ENCODE measurements at regions not wholly inside any gene's neighbourhood (a gene's known extent, or its start where the extent isn't known, plus 50 kb on each side); places are given as distances from the start of the nearest gene placed in this dataset.

- TF ChIP-seq, protein P1, sequence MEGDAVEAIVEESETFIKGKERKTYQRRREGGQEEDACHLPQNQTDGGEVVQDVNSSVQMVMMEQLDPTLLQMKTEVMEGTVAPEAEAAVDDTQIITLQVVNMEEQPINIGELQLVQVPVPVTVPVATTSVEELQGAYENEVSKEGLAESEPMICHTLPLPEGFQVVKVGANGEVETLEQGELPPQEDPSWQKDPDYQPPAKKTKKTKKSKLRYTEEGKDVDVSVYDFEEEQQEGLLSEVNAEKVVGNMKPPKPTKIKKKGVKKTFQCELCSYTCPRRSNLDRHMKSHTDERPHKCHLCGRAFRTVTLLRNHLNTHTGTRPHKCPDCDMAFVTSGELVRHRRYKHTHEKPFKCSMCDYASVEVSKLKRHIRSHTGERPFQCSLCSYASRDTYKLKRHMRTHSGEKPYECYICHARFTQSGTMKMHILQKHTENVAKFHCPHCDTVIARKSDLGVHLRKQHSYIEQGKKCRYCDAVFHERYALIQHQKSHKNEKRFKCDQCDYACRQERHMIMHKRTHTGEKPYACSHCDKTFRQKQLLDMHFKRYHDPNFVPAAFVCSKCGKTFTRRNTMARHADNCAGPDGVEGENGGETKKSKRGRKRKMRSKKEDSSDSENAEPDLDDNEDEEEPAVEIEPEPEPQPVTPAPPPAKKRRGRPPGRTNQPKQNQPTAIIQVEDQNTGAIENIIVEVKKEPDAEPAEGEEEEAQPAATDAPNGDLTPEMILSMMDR (IDR thresholded peaks at IDR 0.05; ENCODE audit: poor library complexity, severe bottlenecking): no peak
- Histone ChIP-seq H3K27ac (ENCODE audit: poor library complexity, severe bottlenecking) (no peak overlapping the region), H3K27me3 (ENCODE audit: insufficient read depth, poor library complexity, severe bottlenecking) (peaks cover 24% of the 10 kb centered on the region), H3K4me1 (ENCODE audit: insufficient read depth, poor library complexity, severe bottlenecking) (no peaks in the 10 kb centered on the region), H3K9me3 (ENCODE audit: severe bottlenecking) (no peaks in the 10 kb centered on the region), H3K4me3 (ENCODE audit: severe bottlenecking) (no peak overlapping the region), H3K36me3 (ENCODE audit: low read depth) (no peaks in the 10 kb centered on the region)
- no peak for DNase-seq (ENCODE audit: low spot score)
- peak; percentile 89 for ATAC-seq (ENCODE audit: low read depth)
Measured at GRCh38 chr14:94867946-94868771, 98.2 kb upstream of the GSC start.

DNA sequence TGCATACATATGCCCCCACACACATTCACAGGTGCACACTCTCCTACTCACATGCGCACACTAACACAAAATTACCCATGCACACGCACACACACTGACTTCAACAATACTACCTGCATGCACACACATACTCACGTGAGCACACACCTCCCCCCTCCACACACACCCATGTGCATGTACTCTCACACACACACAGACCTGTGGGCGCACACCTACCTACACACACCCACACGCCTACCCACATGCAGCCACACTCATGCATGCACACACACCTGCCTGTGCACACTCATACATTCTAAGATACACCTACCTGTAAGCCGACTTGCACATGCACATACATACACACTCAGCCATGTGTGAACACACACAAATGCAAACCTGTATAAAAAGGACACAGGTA is 97.3 kb upstream of the GSC start:
- H3K27ac ChIP-seq (ENCODE audit: poor library complexity, severe bottlenecking): no peak overlapping the region
- no peaks in the 10 kb centered on the region for H3K36me3 ChIP-seq (ENCODE audit: low read depth)
- no peak overlapping the region for H3K4me3 ChIP-seq (ENCODE audit: severe bottlenecking)
- ATAC-seq (ENCODE audit: low read depth) (no peak), DNase-seq (ENCODE audit: low spot score) (no peak)
- H3K4me1 ChIP-seq (ENCODE audit: insufficient read depth, poor library complexity, severe bottlenecking): no peaks in the 10 kb centered on the region
- TF ChIP-seq, protein P1 (IDR thresholded peaks at IDR 0.05; ENCODE audit: poor library complexity, severe bottlenecking): no peak
- H3K9me3 ChIP-seq (ENCODE audit: severe bottlenecking): no peaks in the 10 kb centered on the region
- peaks cover 16% of the 10 kb centered on the region for H3K27me3 ChIP-seq (ENCODE audit: insufficient read depth, poor library complexity, severe bottlenecking)

GRCh38 chr14:94864387-94865195 is 94.7 kb upstream of the GSC start:
- TF ChIP-seq, protein P1 (IDR thresholded peaks at IDR 0.05; ENCODE audit: poor library complexity, severe bottlenecking): no peak

DNA sequence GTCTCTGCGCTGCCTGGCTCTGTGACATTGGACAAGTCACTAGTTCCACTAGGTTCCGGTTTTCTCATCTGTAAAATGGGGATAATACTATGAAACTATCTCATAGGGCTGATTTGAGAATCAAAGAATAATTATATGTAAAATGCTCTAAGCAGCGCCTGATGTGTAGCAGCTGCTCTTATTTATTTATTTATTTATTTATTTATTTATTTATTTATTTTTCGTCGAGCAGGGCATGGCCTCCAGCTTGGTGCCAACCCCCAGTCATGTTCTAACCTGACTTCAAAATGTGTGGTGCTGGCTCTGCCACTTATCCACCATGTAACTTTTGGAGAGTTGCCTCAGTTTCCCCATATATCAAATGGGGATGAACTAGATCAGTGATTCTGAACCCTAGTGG is 93.5 kb upstream of the GSC start:
- no peak for DNase-seq (ENCODE audit: low spot score)
- peaks cover 11% of the 10 kb centered on the region for H3K27me3 ChIP-seq (ENCODE audit: insufficient read depth, poor library complexity, severe bottlenecking)
- no peaks in the 10 kb centered on the region for H3K9me3 ChIP-seq (ENCODE audit: severe bottlenecking)
- H3K27ac ChIP-seq (ENCODE audit: poor library complexity, severe bottlenecking): no peak overlapping the region
- H3K4me3 ChIP-seq (ENCODE audit: severe bottlenecking): no peak overlapping the region
- TF ChIP-seq, protein P1 (IDR thresholded peaks at IDR 0.05; ENCODE audit: poor library complexity, severe bottlenecking): no peak
- no peaks in the 10 kb centered on the region for H3K4me1 ChIP-seq (ENCODE audit: insufficient read depth, poor library complexity, severe bottlenecking)
- H3K36me3 ChIP-seq (ENCODE audit: low read depth): no peaks in the 10 kb centered on the region
- ATAC-seq (ENCODE audit: low read depth): no peak

More at GRCh38 chr14:94864387-94865195, 94.7 kb upstream of the GSC start:
- ATAC-seq (ENCODE audit: low read depth) (no peak), DNase-seq (ENCODE audit: low spot score) (no peak)
- H3K4me1 ChIP-seq (ENCODE audit: insufficient read depth, poor library complexity, severe bottlenecking): no peaks in the 10 kb centered on the region
- no peak overlapping the region for H3K4me3 ChIP-seq (ENCODE audit: severe bottlenecking)
- H3K27me3 ChIP-seq (ENCODE audit: insufficient read depth, poor library complexity, severe bottlenecking): peaks cover 11% of the 10 kb centered on the region
- no peaks in the 10 kb centered on the region for H3K9me3 ChIP-seq (ENCODE audit: severe bottlenecking)
- H3K27ac ChIP-seq (ENCODE audit: poor library complexity, severe bottlenecking): no peak overlapping the region
- H3K36me3 ChIP-seq (ENCODE audit: low read depth): no peaks in the 10 kb centered on the region

Data from RWPE2 (cell line).